Activated B cell treated with CpG ODN at 0.5 μM for 24 hours (primary cell): ENCODE measurements at regions not wholly inside any gene's neighbourhood (a gene's known extent, or its start where the extent isn't known, plus 50 kb on each side); places are given as distances from the start of the nearest gene placed in this dataset.

ENCODE experiments used
- ATAC-seq: fragments of 200-7000 bp; cut with Tn5 transposase; one replicate; pipeline ENCODE4 v1.10.0; 2021; ENCODE audit warnings: low read depth, mild to moderate bottlenecking, moderate library complexity
- CTCF ChIA-PET: fragments of 350-600 bp; sonication (Branson Sonifier 250); formaldehyde crosslinking; loops from one replicate; lab custom pipeline; 2021; ENCODE audit warnings: antibody characterized with exemption; lab: Charles Lee
- POLR2A ChIA-PET: fragments of 350-600 bp; sonication (Branson Sonifier 250); formaldehyde crosslinking; loops from one replicate; lab custom pipeline; 2021; ENCODE audit warnings: antibody characterized with exemption; lab: Charles Lee
- DNase-seq: peaks from one replicate; pipeline ENCODE4 v3.0.0; 2022
- H3K27ac Mint-ChIP-seq: one replicate; pipeline ENCODE4 v1.8.0; 2020; ENCODE audit warnings: mixed read lengths
- H3K27me3 Mint-ChIP-seq: one replicate; pipeline ENCODE4 v1.8.0; 2021; ENCODE audit warnings: mixed read lengths
- H3K36me3 Mint-ChIP-seq: one replicate; pipeline ENCODE4 v1.8.0; 2021; ENCODE audit warnings: low read depth, mixed read lengths
- H3K4me1 Mint-ChIP-seq: one replicate; pipeline ENCODE4 v1.8.0; 2021; ENCODE audit warnings: mixed read lengths
- H3K4me3 Mint-ChIP-seq: one replicate; pipeline ENCODE4 v1.8.0; 2020; ENCODE audit warnings: mild to moderate bottlenecking, mixed read lengths
- H3K9me3 Mint-ChIP-seq: one replicate; pipeline ENCODE4 v1.8.0; 2020; ENCODE audit warnings: mixed read lengths
- CTCF ChIP-seq: fragments of 200-600 bp; IDR thresholded peaks from one replicate; pipeline ENCODE4 v1.8.0; 2022; ENCODE audit warnings: antibody characterized with exemption, mild to moderate bottlenecking
- intact Hi-C: fragments of 100-400 bp; cut with micrococcal nuclease; formaldehyde crosslinking; loops from one replicate; pipeline ENCODE4 v1.15.1; 2024

- no peak for DNase-seq
- no peaks in the 10 kb centered on the region for H3K4me1 Mint-ChIP-seq
- no peak for TF ChIP-seq CTCF
- ATAC-seq: no peak
- POLR2A ChIA-PET: no interaction called here
- CTCF ChIA-PET: no interaction called here
- intact Hi-C loops: no loop called here
- no peak overlapping the region for H3K27ac Mint-ChIP-seq
- no peaks in the 10 kb centered on the region for H3K36me3 Mint-ChIP-seq
- H3K9me3 Mint-ChIP-seq: peaks cover 2% of the 10 kb centered on the region
- no peak overlapping the region for H3K4me3 Mint-ChIP-seq
- no peaks in the 10 kb centered on the region for H3K27me3 Mint-ChIP-seq
These were observed 996.1 kb downstream of the PDHA2 start for GRCh38 chr4:96835991-96836390.

- Mint-ChIP-seq H3K4me3 (no peak overlapping the region), H3K27ac (no peak overlapping the region), H3K4me1 (no peaks in the 10 kb centered on the region), H3K27me3 (no peaks in the 10 kb centered on the region), H3K36me3 (no peaks in the 10 kb centered on the region), H3K9me3 (peaks cover 8% of the 10 kb centered on the region)
- DNase-seq: no peak
- ChIA-PET CTCF (no interaction called here), POLR2A (no interaction called here)
- intact Hi-C loops: no loop called here
- ATAC-seq: no peak
- no peak for TF ChIP-seq CTCF
These were observed 999.5 kb downstream of the PDHA2 start for GRCh38 chr4:96839441-96839840.

- no peak for ATAC-seq
- no peaks in the 10 kb centered on the region for H3K4me1 Mint-ChIP-seq
These were observed 1001.9 kb downstream of the PDHA2 start for GRCh38 chr4:96841801-96842200.

GRCh38 chr4:96844858-96845490 lies 1005.1 kb downstream of the PDHA2 start:
- TF ChIP-seq CTCF: no peak
- no peak overlapping the region for H3K4me3 Mint-ChIP-seq
- intact Hi-C loops: no loop called here
- POLR2A ChIA-PET: no interaction called here
- no peaks in the 10 kb centered on the region for H3K27me3 Mint-ChIP-seq
- H3K4me1 Mint-ChIP-seq: no peaks in the 10 kb centered on the region
- peaks cover 7% of the 10 kb centered on the region for H3K9me3 Mint-ChIP-seq
- H3K27ac Mint-ChIP-seq: no peak overlapping the region
- DNase-seq (no peak), ATAC-seq (no peak)
- no peaks in the 10 kb centered on the region for H3K36me3 Mint-ChIP-seq
- CTCF ChIA-PET: no interaction called here

More at GRCh38 chr4:96841801-96842200, 1001.9 kb downstream of the PDHA2 start:
- Mint-ChIP-seq H3K9me3 (peaks cover 8% of the 10 kb centered on the region), H3K27me3 (no peaks in the 10 kb centered on the region), H3K36me3 (no peaks in the 10 kb centered on the region), H3K27ac (no peak overlapping the region), H3K4me3 (no peak overlapping the region)
- no peak for TF ChIP-seq CTCF
- POLR2A ChIA-PET: no interaction called here
- intact Hi-C loops: no loop called here
- CTCF ChIA-PET: no interaction called here
- DNase-seq: no peak

- Mint-ChIP-seq H3K4me3 (no peak overlapping the region), H3K4me1 (no peaks in the 10 kb centered on the region), H3K27me3 (no peaks in the 10 kb centered on the region), H3K27ac (no peak overlapping the region), H3K9me3 (peaks cover 7% of the 10 kb centered on the region), H3K36me3 (no peaks in the 10 kb centered on the region)
- POLR2A ChIA-PET: no interaction called here
- ATAC-seq: no peak
- TF ChIP-seq CTCF: no peak
- no peak for DNase-seq
- CTCF ChIA-PET: no interaction called here
- intact Hi-C loops: no loop called here
These were observed 1005.9 kb downstream of the PDHA2 start for GRCh38 chr4:96845819-96846218.
